GM23338 (cell line): ENCODE measurements at regions not wholly inside any gene's neighbourhood (a gene's known extent, or its start where the extent isn't known, plus 50 kb on each side); places are given as distances from the start of the nearest gene placed in this dataset.

ENCODE experiments used
- CREB1 ChIP-seq: fragments of 250-450 bp; sonication (Bioruptor Pico); IDR thresholded peaks from 2 replicates; pipeline ENCODE4 v1.5.0; 2020; ENCODE audit warnings: low read depth, mild to moderate bottlenecking, moderate library complexity
- CTCF ChIP-seq, 2 experiments: fragments of 200-600 bp in 1 of 2; sonication (generic) in 1 of 2; conservative IDR thresholded peaks; 2 replicates each; pipeline versions ENCODE4 v1.5.1 to v1.6.1; 2016 to 2017; ENCODE audit warnings: antibody characterized with exemption in 2 of 2, low read depth in 2 of 2, mild to moderate bottlenecking in 2 of 2, moderate library complexity in 1 of 2
- ETS1 ChIP-seq: IDR thresholded peaks from 2 replicates; pipeline ENCODE4 v1.6.1; 2016; ENCODE audit warnings: antibody characterized with exemption
- EZH2 ChIP-seq: fragments of 200-600 bp; sonication (generic); IDR thresholded peaks from one replicate; pipeline ENCODE4 v1.8.0; 2017; ENCODE audit warnings: antibody characterized with exemption, mild to moderate bottlenecking, low read depth; ENCODE audit not compliant: unreplicated experiment
- POLR2AphosphoS5 ChIP-seq: IDR thresholded peaks from 2 replicates; pipeline ENCODE4 v1.6.1; 2016; ENCODE audit warnings: antibody characterized with exemption, low read depth
- REST ChIP-seq: IDR thresholded peaks from one replicate; pipeline ENCODE4 v1.6.1; 2018; ENCODE audit warnings: antibody characterized with exemption; ENCODE audit not compliant: unreplicated experiment

DNA sequence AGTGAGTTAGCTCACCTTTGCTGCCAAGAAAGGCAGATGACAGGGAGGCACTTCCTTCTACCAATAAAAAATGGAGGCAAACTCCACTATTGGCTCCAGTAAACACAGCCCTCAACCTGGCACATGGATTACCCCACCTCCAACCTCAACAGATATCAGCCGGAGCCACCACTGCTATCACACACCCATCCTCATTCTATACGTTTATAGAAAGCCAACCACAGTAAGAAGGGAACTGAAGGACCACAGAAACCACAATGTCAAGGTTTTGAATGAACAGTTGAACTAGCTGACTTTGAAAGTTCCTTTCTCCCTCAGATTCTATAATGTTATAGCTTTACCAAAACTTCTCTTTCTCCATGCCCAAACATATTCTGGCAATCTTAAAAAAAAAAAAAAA is 526.2 kb downstream of the UQCRFS1 start:
- TF ChIP-seq CTCF (conservative IDR thresholded peaks at IDR 0.05; ENCODE audit: low read depth in 2 of 2) = no peak
- no peak for TF ChIP-seq ETS1
- TF ChIP-seq CREB1 (CRISPR knock-in tag) = no peak
- TF ChIP-seq POLR2AphosphoS5 = no peak
- no peak for TF ChIP-seq EZH2
- TF ChIP-seq REST = no peak
